DLD1 (cell line): ENCODE measurements at regions not wholly inside any gene's neighbourhood (a gene's known extent, or its start where the extent isn't known, plus 50 kb on each side); places are given as distances from the start of the nearest gene placed in this dataset.

Experiments
- in situ Hi-C: cut with HindIII; loops from 2 replicates; pipeline ENCODE4 v1.10.0; 2017; ENCODE audit warnings: low sequenced_read_pairs

- in situ Hi-C loops, result no loop called here
Measured at GRCh38 chr2:58959996-58960395, 718.9 kb upstream of the FANCL start.

- in situ Hi-C loops, result no loop called here
Measured at GRCh38 chr2:58957188-58957840, 716.2 kb upstream of the FANCL start.

- in situ Hi-C loops, result no loop called here
Measured at GRCh38 chr2:58954880-58955385, 713.8 kb upstream of the FANCL start.

- in situ Hi-C loops, result no loop called here
Measured at GRCh38 chr2:58951722-58952121, 710.6 kb upstream of the FANCL start.

- in situ Hi-C loops, result no loop called here
Measured at GRCh38 chr2:58950795-58951462, 709.8 kb upstream of the FANCL start.

- in situ Hi-C loops, result no loop called here
Measured at GRCh38 chr2:58939388-58939787, 698.3 kb upstream of the FANCL start.

- in situ Hi-C loops, result no loop called here
Measured at GRCh38 chr2:58938988-58939387, 697.9 kb upstream of the FANCL start.

- in situ Hi-C loops, result no loop called here
Measured at GRCh38 chr2:58932801-58933200, 691.7 kb upstream of the FANCL start.

GRCh38 chr2:58930537-58930936 lies 689.4 kb upstream of the FANCL start:
- in situ Hi-C loops, result no loop called here

GRCh38 chr2:58928973-58929372 lies 687.8 kb upstream of the FANCL start:
- in situ Hi-C loops, result no loop called here

GRCh38 chr2:58928391-58928790 lies 687.3 kb upstream of the FANCL start:
- in situ Hi-C loops, result no loop called here

GRCh38 chr2:58926112-58926511 lies 685.0 kb upstream of the FANCL start:
- in situ Hi-C loops, result no loop called here

- in situ Hi-C loops, result no loop called here
Measured at GRCh38 chr2:58925676-58926081, 684.6 kb upstream of the FANCL start.

GRCh38 chr2:58923869-58924268 lies 682.7 kb upstream of the FANCL start:
- in situ Hi-C loops, result loop anchor here (5.0 kb wide), 1 partner anchor 53 kb away; no protein-coding TSS in a partner anchor

- in situ Hi-C loops, result loop anchor here (5.0 kb wide), 1 partner anchor 55 kb away; no protein-coding TSS in a partner anchor
Measured at GRCh38 chr2:58922245-58922644, 681.1 kb upstream of the FANCL start.

GRCh38 chr2:58921676-58922075 lies 680.6 kb upstream of the FANCL start:
- in situ Hi-C loops, result loop anchor here (5.0 kb wide), 1 partner anchor 56 kb away; no protein-coding TSS in a partner anchor

GRCh38 chr2:58920001-58920400 lies 678.9 kb upstream of the FANCL start:
- in situ Hi-C loops, result loop anchor here (5.0 kb wide), 1 partner anchor 57 kb away; no protein-coding TSS in a partner anchor

GRCh38 chr2:58919316-58919715 lies 678.2 kb upstream of the FANCL start:
- in situ Hi-C loops, result no loop called here

- in situ Hi-C loops, result no loop called here
Measured at GRCh38 chr2:58918141-58918540, 677.0 kb upstream of the FANCL start.

- in situ Hi-C loops, result no loop called here
Measured at GRCh38 chr2:58917596-58917995, 676.5 kb upstream of the FANCL start.

- in situ Hi-C loops, result no loop called here
Measured at GRCh38 chr2:58916063-58916462, 674.9 kb upstream of the FANCL start.
